ENCODE measurements at regions not wholly inside any gene's neighbourhood (a gene's known extent, or its start where the extent isn't known, plus 50 kb on each side); places are given as distances from the start of the nearest gene placed in this dataset.

DNA sequence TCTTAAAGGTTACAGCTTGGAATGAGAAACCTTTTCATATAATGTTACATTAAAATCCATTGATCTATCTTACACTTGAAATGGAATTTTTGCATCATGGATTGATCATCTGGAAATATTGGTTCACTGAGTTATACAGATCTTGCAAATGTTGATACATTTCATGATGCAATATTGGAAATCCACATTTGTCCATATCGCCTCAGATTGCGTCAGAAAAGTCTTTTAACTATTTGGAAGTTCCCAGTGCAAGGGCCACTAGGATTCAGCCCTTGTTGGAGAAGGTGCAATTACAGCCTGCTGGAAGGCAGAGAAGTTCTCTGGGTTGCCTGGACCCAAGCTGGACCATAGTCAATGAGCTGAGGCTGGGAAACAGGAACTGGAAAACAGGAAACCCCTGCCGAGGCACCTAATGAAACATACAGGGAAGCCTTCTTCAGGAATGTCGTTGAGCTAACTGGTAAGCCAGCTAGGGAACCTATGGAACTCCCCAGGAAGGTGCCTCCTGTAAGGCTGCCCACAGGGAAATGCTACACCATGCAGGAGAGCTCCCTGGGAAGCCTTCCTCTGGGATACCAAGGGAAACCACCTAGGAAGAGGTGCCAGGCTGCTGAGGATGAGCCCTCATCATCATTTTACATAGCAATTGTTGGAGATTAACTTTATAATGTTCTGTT is 600.4 kb upstream of the CADM1 start:
- no peak for TF ChIP-seq CTCF (IDR thresholded peaks at IDR 0.05)
- Mint-ChIP-seq H3K4me1 (peaks cover 21% of the 10 kb centered on the region), H3K36me3 (ENCODE audit: low read depth) (no peaks in the 10 kb centered on the region), H3K27ac (no peak overlapping the region), H3K4me3 (no peak overlapping the region), H3K9me3 (peaks cover 4% of the 10 kb centered on the region), H3K27me3 (ENCODE audit: low read depth, poor library complexity) (peaks cover 6% of the 10 kb centered on the region)
- no peak for DNase-seq

GRCh38 chr11:116101902-116102301 is 597.7 kb upstream of the CADM1 start:
- Mint-ChIP-seq H3K27ac (no peak overlapping the region), H3K27me3 (ENCODE audit: low read depth, poor library complexity) (peaks cover 6% of the 10 kb centered on the region), H3K9me3 (peaks cover 4% of the 10 kb centered on the region), H3K36me3 (ENCODE audit: low read depth) (no peaks in the 10 kb centered on the region), H3K4me3 (no peak overlapping the region), H3K4me1 (peaks cover 40% of the 10 kb centered on the region)
- no peak for DNase-seq
- no peak for TF ChIP-seq CTCF (IDR thresholded peaks at IDR 0.05)

DNA sequence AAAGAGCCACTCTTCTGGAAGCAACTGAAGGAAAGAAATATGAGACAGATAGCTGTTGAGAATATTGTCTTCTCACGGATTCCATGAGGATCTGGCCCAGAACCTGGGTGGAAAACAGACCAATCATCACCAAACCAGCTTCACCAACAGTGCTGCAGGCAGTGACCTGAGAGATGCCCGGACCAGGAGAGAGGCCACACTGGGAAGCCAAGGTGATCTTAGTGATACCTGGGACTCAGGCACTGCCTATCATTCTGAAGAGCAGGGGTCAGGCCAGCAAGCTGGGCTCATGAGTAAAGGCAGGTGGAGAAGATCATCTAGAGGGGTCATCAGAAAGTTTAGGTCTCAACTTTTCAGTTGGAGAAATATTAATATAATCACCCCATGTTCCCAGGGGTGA is 595.8 kb upstream of the CADM1 start:
- no peak overlapping the region for H3K27ac Mint-ChIP-seq
- no peak for TF ChIP-seq CTCF (IDR thresholded peaks at IDR 0.05)
- H3K9me3 Mint-ChIP-seq, result no peaks in the 10 kb centered on the region

GRCh38 chr11:116099541-116099940 is 595.3 kb upstream of the CADM1 start:
- Mint-ChIP-seq H3K27ac (no peak overlapping the region), H3K36me3 (ENCODE audit: low read depth) (no peaks in the 10 kb centered on the region), H3K4me3 (no peak overlapping the region), H3K9me3 (no peaks in the 10 kb centered on the region), H3K27me3 (ENCODE audit: low read depth, poor library complexity) (peaks cover 11% of the 10 kb centered on the region), H3K4me1 (peaks cover 61% of the 10 kb centered on the region)
- no peak for DNase-seq
- TF ChIP-seq CTCF (IDR thresholded peaks at IDR 0.05), result no peak

More for the DNA sequence above, 595.8 kb upstream of the CADM1 start:
- no peak for DNase-seq
- no peak overlapping the region for H3K4me3 Mint-ChIP-seq
- H3K36me3 Mint-ChIP-seq (ENCODE audit: low read depth), result no peaks in the 10 kb centered on the region
- peaks cover 6% of the 10 kb centered on the region for H3K27me3 Mint-ChIP-seq (ENCODE audit: low read depth, poor library complexity)
- H3K4me1 Mint-ChIP-seq, result peaks cover 56% of the 10 kb centered on the region

DNA sequence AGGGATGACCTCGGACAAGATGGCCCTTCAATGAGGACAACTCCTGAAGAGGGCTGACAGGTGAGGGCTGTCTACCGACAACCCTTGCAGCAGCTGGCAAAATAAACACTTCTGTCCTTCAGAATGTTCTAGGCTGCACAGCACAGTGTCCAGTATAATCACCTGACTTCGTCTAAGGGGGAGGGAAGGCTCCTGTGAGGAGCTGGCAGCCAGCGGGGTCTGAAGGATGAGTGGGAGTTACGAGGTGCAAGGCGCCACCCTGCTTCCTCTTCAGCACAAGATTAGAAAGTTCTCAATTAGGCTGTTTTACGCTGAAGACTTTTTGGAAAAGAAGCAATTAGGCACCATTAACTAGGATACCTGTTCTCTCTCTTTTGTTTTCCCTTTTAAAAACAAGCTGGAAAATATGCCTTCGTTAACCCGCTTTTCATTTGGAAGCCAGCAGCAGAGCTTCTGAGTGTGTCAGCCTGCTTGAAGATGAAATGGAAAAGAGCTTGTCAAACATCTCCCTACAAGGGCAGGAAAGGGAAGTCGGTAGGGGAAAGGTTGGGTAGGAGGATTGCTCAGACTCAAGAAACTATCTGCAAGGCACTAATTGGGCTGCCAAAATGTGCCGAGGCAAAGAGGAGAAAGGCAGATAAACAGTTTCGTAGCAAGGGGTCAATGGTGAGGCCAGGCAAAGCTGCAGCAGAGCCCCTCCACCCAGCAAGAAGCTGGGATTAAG is 592.2 kb upstream of the CADM1 start:
- peaks cover 63% of the 10 kb centered on the region for H3K4me1 Mint-ChIP-seq
- no peak overlapping the region for H3K27ac Mint-ChIP-seq
- H3K36me3 Mint-ChIP-seq (ENCODE audit: low read depth), result no peaks in the 10 kb centered on the region
- TF ChIP-seq CTCF (IDR thresholded peaks at IDR 0.05), result no peak
- H3K27me3 Mint-ChIP-seq (ENCODE audit: low read depth, poor library complexity), result peaks cover 14% of the 10 kb centered on the region
- no peaks in the 10 kb centered on the region for H3K9me3 Mint-ChIP-seq
- H3K4me3 Mint-ChIP-seq, result no peak overlapping the region
- DNase-seq, result no peak

Measured in nephron progenitor cell (in vitro differentiated cells).